ENCODE measurements at regions not wholly inside any gene's neighbourhood (a gene's known extent, or its start where the extent isn't known, plus 50 kb on each side); places are given as distances from the start of the nearest gene placed in this dataset.

DNA sequence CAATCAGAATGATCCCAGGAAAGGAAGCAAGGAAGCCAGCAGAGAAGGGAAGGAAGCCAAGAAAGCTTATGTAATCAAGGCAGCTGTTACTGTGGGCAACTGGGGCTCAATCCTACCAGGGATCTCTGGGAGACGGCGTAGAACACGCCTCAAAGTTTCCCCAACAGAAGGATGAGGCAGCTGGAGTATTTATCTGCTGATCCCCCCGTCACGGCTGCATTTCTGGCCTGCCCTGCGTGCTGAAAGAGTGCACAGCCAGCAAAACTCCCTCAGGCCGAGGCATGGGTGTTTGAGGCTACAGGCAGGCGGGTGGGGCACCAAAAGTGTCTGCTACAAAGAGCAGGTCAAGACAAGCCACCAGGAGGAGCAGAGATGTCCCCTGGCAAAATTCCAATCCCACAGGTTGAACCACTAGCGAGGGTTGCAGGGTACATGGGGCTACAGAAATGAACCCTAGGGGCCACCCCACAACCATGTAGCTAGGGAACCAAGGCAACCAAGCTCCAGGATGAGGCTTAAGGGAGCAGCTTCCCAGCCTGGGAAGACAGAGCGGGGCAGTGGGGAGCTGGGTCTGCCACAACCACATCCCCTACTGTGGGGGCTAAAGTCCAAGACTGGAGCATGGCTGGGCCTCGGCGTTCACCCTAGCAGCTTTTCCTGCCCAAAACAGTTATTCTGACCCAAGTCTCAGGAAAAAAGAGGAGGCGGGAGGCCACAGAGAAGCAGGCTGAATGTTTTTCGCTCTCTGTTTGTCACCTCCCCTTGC, 113.4 kb downstream of the BCOR start:
- DNase-seq (ENCODE audit: low read depth in 2 of 2), result peak; percentile 48 to 69
- TF ChIP-seq, protein P1, sequence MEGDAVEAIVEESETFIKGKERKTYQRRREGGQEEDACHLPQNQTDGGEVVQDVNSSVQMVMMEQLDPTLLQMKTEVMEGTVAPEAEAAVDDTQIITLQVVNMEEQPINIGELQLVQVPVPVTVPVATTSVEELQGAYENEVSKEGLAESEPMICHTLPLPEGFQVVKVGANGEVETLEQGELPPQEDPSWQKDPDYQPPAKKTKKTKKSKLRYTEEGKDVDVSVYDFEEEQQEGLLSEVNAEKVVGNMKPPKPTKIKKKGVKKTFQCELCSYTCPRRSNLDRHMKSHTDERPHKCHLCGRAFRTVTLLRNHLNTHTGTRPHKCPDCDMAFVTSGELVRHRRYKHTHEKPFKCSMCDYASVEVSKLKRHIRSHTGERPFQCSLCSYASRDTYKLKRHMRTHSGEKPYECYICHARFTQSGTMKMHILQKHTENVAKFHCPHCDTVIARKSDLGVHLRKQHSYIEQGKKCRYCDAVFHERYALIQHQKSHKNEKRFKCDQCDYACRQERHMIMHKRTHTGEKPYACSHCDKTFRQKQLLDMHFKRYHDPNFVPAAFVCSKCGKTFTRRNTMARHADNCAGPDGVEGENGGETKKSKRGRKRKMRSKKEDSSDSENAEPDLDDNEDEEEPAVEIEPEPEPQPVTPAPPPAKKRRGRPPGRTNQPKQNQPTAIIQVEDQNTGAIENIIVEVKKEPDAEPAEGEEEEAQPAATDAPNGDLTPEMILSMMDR (IDR thresholded peaks at IDR 0.05; ENCODE audit: low read depth, low read length), result no peak
- H3K4me3 ChIP-seq (replicated peaks in 1 of 2; ENCODE audit: low read depth in 2 of 2, low read length in 2 of 2), result no peak overlapping the region

DNA sequence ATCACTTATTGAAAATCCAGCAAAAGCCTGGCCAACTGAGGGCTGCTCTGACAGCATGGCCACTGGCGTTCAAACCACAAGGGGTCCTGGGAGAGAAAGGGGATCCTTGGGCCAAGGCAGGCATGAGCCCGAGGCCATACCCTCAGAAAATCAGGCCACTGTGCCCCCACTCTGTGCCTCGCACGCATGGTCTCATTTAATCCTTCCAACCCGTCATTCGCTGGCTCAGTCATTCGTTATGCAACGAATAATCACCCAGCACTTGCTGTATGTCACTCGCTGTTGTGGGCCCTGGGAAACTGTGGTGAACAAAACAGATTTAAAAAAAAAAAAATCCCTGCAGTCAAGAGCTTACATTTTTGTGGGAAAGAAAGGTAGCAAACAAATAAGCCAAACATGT, 112.7 kb downstream of the BCOR start:
- no peak overlapping the region for H3K4me3 ChIP-seq (replicated peaks in 1 of 2; ENCODE audit: low read depth in 2 of 2, low read length in 2 of 2)
- TF ChIP-seq, protein P1 (IDR thresholded peaks at IDR 0.05; ENCODE audit: low read depth, low read length), result no peak
- DNase-seq (ENCODE audit: low read depth in 2 of 2), result no peak

DNA sequence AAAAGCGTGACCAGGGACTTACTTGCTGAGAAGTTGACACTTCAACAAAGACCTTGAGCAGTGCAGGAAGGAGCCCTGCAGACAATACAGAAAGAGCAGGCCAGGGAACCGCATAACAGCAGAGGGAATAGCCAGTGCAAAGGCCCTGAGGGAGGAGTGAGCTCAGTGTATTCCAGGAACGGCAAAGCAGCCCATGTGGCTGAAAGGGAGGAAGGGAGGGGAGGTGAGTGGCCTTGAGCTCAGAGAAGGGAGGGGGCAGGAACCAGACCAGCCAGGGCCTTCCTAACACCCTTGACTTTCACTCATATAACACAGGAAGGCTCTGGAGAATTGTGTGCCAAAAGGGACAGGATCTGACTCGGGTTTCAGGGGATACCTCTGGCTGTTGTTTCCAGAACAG, 112.2 kb downstream of the BCOR start:
- TF ChIP-seq, protein P1 (IDR thresholded peaks at IDR 0.05; ENCODE audit: low read depth, low read length), result no peak
- DNase-seq (ENCODE audit: low read depth in 2 of 2), result no peak

DNA sequence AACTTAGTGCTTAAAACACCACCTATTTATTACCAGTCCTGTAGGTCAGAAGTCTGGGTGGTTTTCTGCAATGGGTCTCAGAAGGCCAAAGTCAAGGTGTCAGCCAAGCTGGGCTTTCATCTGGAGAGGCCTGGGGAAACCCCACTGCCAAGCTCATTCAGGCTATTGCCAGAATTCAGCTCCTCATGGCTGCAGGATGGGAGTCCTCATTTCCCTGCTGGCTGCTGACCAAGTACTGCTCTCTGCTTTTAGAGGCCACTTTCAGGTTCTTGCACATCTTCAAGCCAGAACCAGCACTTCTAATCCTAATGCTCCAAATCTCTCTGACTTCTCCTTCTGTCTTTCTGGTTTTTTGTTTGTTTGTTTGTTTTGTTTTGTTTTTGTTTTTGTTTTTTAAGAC, 109.3 kb downstream of the BCOR start:
- H3K4me3 ChIP-seq (replicated peaks in 1 of 2; ENCODE audit: low read depth in 2 of 2, low read length in 2 of 2), result no peak overlapping the region
- no peak for DNase-seq (ENCODE audit: low read depth in 2 of 2)
- TF ChIP-seq, protein P1 (IDR thresholded peaks at IDR 0.05; ENCODE audit: low read depth, low read length), result no peak

More for the DNA sequence above, 112.2 kb downstream of the BCOR start:
- H3K4me3 ChIP-seq (replicated peaks in 1 of 2; ENCODE audit: low read depth in 2 of 2, low read length in 2 of 2), result no peak overlapping the region

DNA sequence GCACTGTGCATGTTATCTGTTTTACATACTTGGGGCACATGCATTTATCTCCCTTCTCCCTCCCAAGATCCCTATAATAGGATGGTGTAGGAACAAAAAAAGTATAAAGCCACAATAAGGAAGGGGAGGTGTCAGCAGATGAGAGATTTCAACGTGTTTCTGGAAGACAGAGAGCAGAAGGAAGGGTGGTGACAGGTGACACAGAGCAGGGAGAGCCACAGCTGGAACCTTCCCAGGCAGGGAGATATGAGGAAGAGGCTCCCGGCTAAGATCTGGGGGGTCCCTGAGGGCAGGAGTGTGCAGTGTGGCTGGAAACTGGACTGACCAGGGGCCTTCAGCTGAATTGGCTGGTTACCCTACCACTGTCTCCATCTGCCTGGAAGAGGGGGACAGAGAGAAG, 107.4 kb downstream of the BCOR start:
- no peak overlapping the region for H3K4me3 ChIP-seq (replicated peaks in 1 of 2; ENCODE audit: low read depth in 2 of 2, low read length in 2 of 2)
- DNase-seq (ENCODE audit: low read depth in 2 of 2), result no peak
- TF ChIP-seq, protein P1 (IDR thresholded peaks at IDR 0.05; ENCODE audit: low read depth, low read length), result no peak

DNA sequence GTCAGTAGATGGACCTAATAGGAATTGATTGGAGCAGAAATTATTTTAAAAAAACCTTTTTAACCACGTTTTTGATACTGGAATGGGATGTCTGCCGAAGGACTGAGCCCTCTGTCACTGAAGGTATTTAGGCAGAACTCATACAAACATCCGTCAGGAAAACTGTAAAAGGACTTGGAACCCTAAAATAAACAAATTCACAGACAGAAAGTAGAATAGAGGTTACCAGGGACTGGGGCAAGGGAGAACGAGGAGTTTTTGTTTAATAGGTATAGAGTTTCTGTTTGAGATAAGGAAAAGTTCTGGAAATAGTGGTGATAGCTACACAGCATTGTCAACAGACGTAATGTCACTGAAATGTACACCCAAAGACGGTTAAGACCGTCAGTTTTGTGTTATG, 105.5 kb downstream of the BCOR start:
- TF ChIP-seq, protein P1 (IDR thresholded peaks at IDR 0.05; ENCODE audit: low read depth, low read length), result no peak
- H3K4me3 ChIP-seq (replicated peaks in 1 of 2; ENCODE audit: low read depth in 2 of 2, low read length in 2 of 2), result no peak overlapping the region
- no peak for DNase-seq (ENCODE audit: low read depth in 2 of 2)

DNA sequence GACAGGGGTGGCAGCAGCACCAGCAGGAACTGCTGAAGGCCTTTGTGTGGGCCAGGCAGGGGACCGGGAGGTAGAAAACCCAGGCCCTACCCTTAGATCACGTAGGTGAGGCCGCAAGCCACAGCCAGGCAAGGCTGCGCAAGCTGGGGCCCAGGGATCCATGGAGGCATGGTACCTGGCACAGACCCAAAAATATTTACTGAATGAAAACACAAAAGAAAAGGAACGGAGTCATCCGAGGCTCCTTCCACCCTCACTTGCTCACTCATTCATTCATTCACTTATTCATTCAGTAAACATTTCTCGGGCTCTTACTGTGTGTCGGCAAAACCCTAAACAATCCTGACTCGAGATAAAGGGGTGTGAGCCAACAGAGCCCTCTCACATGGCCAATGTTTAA, 102.3 kb downstream of the BCOR start:
- no peak for DNase-seq (ENCODE audit: low read depth in 2 of 2)
- no peak overlapping the region for H3K4me3 ChIP-seq (replicated peaks in 1 of 2; ENCODE audit: low read depth in 2 of 2, low read length in 2 of 2)
- TF ChIP-seq, protein P1 (IDR thresholded peaks at IDR 0.05; ENCODE audit: low read depth, low read length), result no peak

Measured in cardiac fibroblast (primary cell).